Spleen (tissue), 11 donors: ENCODE measurements at regions not wholly inside any gene's neighbourhood (a gene's known extent, or its start where the extent isn't known, plus 50 kb on each side); places are given as distances from the start of the nearest gene placed in this dataset.

ENCODE experiments used
- DNase-seq: peaks from one replicate; pipeline ENCODE4 v3.0.0-alpha.2; 2020
- H3K27ac ChIP-seq, 8 donors: fragments of 200-600 bp; sonication (generic) in 7 of 8; 1 replicate in 4 of 8; 2 replicates in 4 of 8; pipeline versions ENCODE4 v1.5.0 to v1.8.0; 2016 to 2021; ENCODE audit warnings: inconsistent platforms in 4 of 8, mild to moderate bottlenecking in 4 of 8, moderate library complexity in 1 of 8
- H3K27me3 ChIP-seq, 7 donors: fragments of 200-600 bp; sonication (generic) in 6 of 7; replicated peaks in 1 of 7; 1 replicate in 4 of 7; 2 replicates in 3 of 7; pipeline versions ENCODE4 v1.5.0 to v1.8.0; 2016 to 2021; ENCODE audit warnings: inconsistent platforms in 3 of 7, mild to moderate bottlenecking in 1 of 7
- H3K36me3 ChIP-seq, 6 donors: fragments of 200-600 bp; sonication (generic) in 5 of 6; 1 replicate in 4 of 6; 2 replicates in 2 of 6; pipeline versions ENCODE4 v1.5.0 to v1.8.0; 2016 to 2021; ENCODE audit warnings: inconsistent platforms in 2 of 6
- H3K4me1 ChIP-seq, 6 donors: fragments of 200-600 bp; sonication (generic) in 5 of 6; 1 replicate in 3 of 6; 2 replicates in 3 of 6; pipeline versions ENCODE4 v1.5.0 to v1.8.0; 2016 to 2021; ENCODE audit warnings: inconsistent platforms in 3 of 6
- H3K4me3 ChIP-seq, 8 donors: fragments of 200-600 bp; sonication (generic) in 7 of 8; 1 replicate in 4 of 8; 2 replicates in 4 of 8; pipeline versions ENCODE4 v1.5.0 to v1.8.0; 2016 to 2021; ENCODE audit warnings: inconsistent platforms in 4 of 8, mild to moderate bottlenecking in 4 of 8, moderate library complexity in 2 of 8
- H3K9me3 ChIP-seq, 8 donors: fragments of 200-600 bp; sonication (generic) in 7 of 8; 1 replicate in 4 of 8; 2 replicates in 4 of 8; pipeline versions ENCODE4 v1.5.0 to v1.8.0; 2016 to 2021; ENCODE audit warnings: inconsistent platforms in 4 of 8
- CTCF ChIP-seq, 11 experiments: fragments of 200-600 bp in 7 of 11; fragments of 450-650 bp in 4 of 11; sonication (generic) in 4 of 11; IDR thresholded peaks in 8 of 11; conservative IDR thresholded peaks in 3 of 11; 1 replicate in 7 of 11; 2 replicates in 4 of 11; pipeline versions ENCODE4 v1.4.0 to v1.8.0; 2016 to 2021; ENCODE audit warnings: antibody characterized with exemption in 11 of 11, inconsistent platforms in 4 of 11, mild to moderate bottlenecking in 1 of 11
- POLR2A ChIP-seq, 3 donors: fragments of 450-650 bp; IDR thresholded peaks; one replicate each; pipeline ENCODE4 v1.5.1; 2017; ENCODE audit warnings: antibody characterized with exemption in 3 of 3, mild to moderate bottlenecking in 1 of 3
- POLR2AphosphoS5 ChIP-seq, 3 donors: sonication (generic); formaldehyde crosslinking; IDR thresholded peaks; one replicate each; pipeline ENCODE4 v1.5.1; 2017; ENCODE audit warnings: antibody characterized with exemption in 3 of 3
- WGBS, 5 donors: extraction: QIAGEN DNeasy Blood & Tissue Kit in 3 of 5; methylation state at CpG; one replicate each; pipeline versions ENCODE4 v1.1.5 to v1.1.7; 2013 to 2018; 5-methylcytosine and 5-hydroxymethylcytosine counted together
- intact Hi-C: fragments of 100-400 bp; cut with DNase I; formaldehyde crosslinking; loops from one replicate; pipeline ENCODE4 v1.15.0; 2023; ENCODE audit warnings: low total_unique reads
- donor health status: healthy with polysubstance abuse.
- donor health status: DM: no; HTN: no; CAD: no; lungs with moderate emphysema.
- donor health status: DM: no; HTN: no; CAD: no.
- donor health status: Bipolar disorder and iron deficiency.
- donor health status: healthy.
- donor health status: DM: no; HTN: no; CAD: no.
- donor health status: DM: yes; HTN: yes; CAD: no.

- DNase-seq = no peak
- WGBS, 5 donors = 84 to 96% (median 94%) methylated on average over 7 of the region's 7 CpGs
- intact Hi-C loops = no loop called here
- Histone ChIP-seq H3K4me3 (no peak overlapping the region), H3K36me3 (no peaks in the 10 kb centered on the region), H3K27me3 (peaks cover 0 to 18% (median under 1%) of the 10 kb centered on the region in 7 donors), H3K9me3 (peaks cover 0 to 3% (median 0%) of the 10 kb centered on the region in 8 donors), H3K4me1 (no peaks in the 10 kb centered on the region), H3K27ac (no peak overlapping the region)
- TF ChIP-seq POLR2AphosphoS5 (IDR thresholded peaks at IDR 0.05) = no peak
- no peak for TF ChIP-seq CTCF (IDR thresholded peaks at IDR 0.05 in 8 of 11, conservative IDR thresholded peaks at IDR 0.05 in 3 of 11)
- no peak for TF ChIP-seq POLR2A (IDR thresholded peaks at IDR 0.05)
Measured at GRCh38 chrX:40479777-40480318, 100.9 kb upstream of the ATP6AP2 start.

GRCh38 chrX:40478474-40479065 lies 102.2 kb upstream of the ATP6AP2 start:
- DNase-seq = no peak
- H3K4me3 ChIP-seq = no peak overlapping the region
- TF ChIP-seq POLR2AphosphoS5 (IDR thresholded peaks at IDR 0.05) (no peak), POLR2A (IDR thresholded peaks at IDR 0.05) (no peak)
- peaks cover 0 to 3% (median 0%) of the 10 kb centered on the region in 8 donors for H3K9me3 ChIP-seq
- no peaks in the 10 kb centered on the region for H3K4me1 ChIP-seq
- H3K27me3 ChIP-seq = peaks cover 0 to 29% (median 4%) of the 10 kb centered on the region in 7 donors
- H3K27ac ChIP-seq = no peak overlapping the region
- H3K36me3 ChIP-seq = no peaks in the 10 kb centered on the region
- intact Hi-C loops = no loop called here
- 68 to 84% (median 81%) methylated on average over 2 of the region's 2 CpGs for WGBS, 5 donors

- Histone ChIP-seq H3K9me3 (peaks cover 0 to 3% (median 0%) of the 10 kb centered on the region in 8 donors), H3K27ac (no peak overlapping the region), H3K4me3 (no peak overlapping the region), H3K27me3 (peaks cover 0 to 41% (median 4%) of the 10 kb centered on the region in 7 donors), H3K36me3 (no peaks in the 10 kb centered on the region), H3K4me1 (peaks cover 0 to 6% (median 0%) of the 10 kb centered on the region in 6 donors)
- DNase-seq = no peak
- WGBS, 5 donors = 68 to 86% (median 74%) methylated on average over 7 of the region's 7 CpGs
- intact Hi-C loops = no loop called here
- no peak for TF ChIP-seq POLR2AphosphoS5 (IDR thresholded peaks at IDR 0.05)
- no peak for TF ChIP-seq POLR2A (IDR thresholded peaks at IDR 0.05)
- no peak for TF ChIP-seq CTCF (IDR thresholded peaks at IDR 0.05 in 8 of 11, conservative IDR thresholded peaks at IDR 0.05 in 3 of 11)
Measured at GRCh38 chrX:40476958-40477357, 103.8 kb upstream of the ATP6AP2 start.

GRCh38 chrX:40474645-40475044 lies 106.1 kb upstream of the ATP6AP2 start:
- no peak overlapping the region for H3K4me3 ChIP-seq
- DNase-seq = no peak
- intact Hi-C loops = no loop called here
- peaks cover 0 to 9% (median 0%) of the 10 kb centered on the region in 6 donors for H3K4me1 ChIP-seq
- H3K36me3 ChIP-seq = no peaks in the 10 kb centered on the region
- no peak for TF ChIP-seq POLR2A (IDR thresholded peaks at IDR 0.05)
- no peak for TF ChIP-seq POLR2AphosphoS5 (IDR thresholded peaks at IDR 0.05)
- no peak for TF ChIP-seq CTCF (IDR thresholded peaks at IDR 0.05 in 8 of 11, conservative IDR thresholded peaks at IDR 0.05 in 3 of 11)
- H3K27ac ChIP-seq = no peak overlapping the region
- H3K27me3 ChIP-seq = peaks cover 0 to 51% (median 4%) of the 10 kb centered on the region in 7 donors
- no peaks in the 10 kb centered on the region for H3K9me3 ChIP-seq
- 51 to 80% (median 77%) methylated on average over 8 to 9 of the region's 9 CpGs for WGBS, 5 donors
